Testis (tissue), 2 donors: ENCODE measurements at regions not wholly inside any gene's neighbourhood (a gene's known extent, or its start where the extent isn't known, plus 50 kb on each side); places are given as distances from the start of the nearest gene placed in this dataset.

Experiments used
- DNase-seq: peaks from one replicate; pipeline ENCODE4 v3.0.0-alpha.2; 2019
- H3K27ac ChIP-seq, 2 donors: fragments of 200-600 bp; sonication (generic); one replicate each; pipeline ENCODE4 v1.5.1; 2019
- H3K27me3 ChIP-seq: fragments of 200-600 bp; sonication (generic); one replicate; pipeline ENCODE4 v1.5.1; 2019
- H3K36me3 ChIP-seq: fragments of 200-600 bp; sonication (generic); one replicate; pipeline ENCODE4 v1.5.1; 2017; ENCODE audit warnings: low read depth; ENCODE audit errors: missing control alignments
- H3K4me1 ChIP-seq: fragments of 200-600 bp; sonication (generic); one replicate; pipeline ENCODE4 v1.5.1; 2019
- H3K4me3 ChIP-seq, 2 donors: fragments of 200-600 bp; sonication (generic); one replicate each; pipeline ENCODE4 v1.5.1; 2017 to 2019
- H3K9me3 ChIP-seq: fragments of 200-600 bp; sonication (generic); one replicate; pipeline ENCODE4 v1.5.1; 2017
- POLR2A ChIP-seq: fragments of 450-650 bp; IDR thresholded peaks from one replicate; pipeline ENCODE4 v1.6.1; 2017; ENCODE audit warnings: antibody characterized with exemption, mild to moderate bottlenecking, moderate library complexity
- WGBS, 2 donors: methylation state at CpG; one replicate each; pipeline ENCODE4 v1.1.5; 2018; 5-methylcytosine and 5-hydroxymethylcytosine counted together
- intact Hi-C: fragments of 100-400 bp; cut with DNase I; formaldehyde crosslinking; loops from one replicate; pipeline ENCODE4 v1.15.1; 2023; ENCODE audit warnings: low total_unique reads
- TF ChIP-seq, protein P1 (sequence below), 3 experiments: fragments of 450-650 bp in 2 of 3; fragments of 200-600 bp in 1 of 3; sonication (generic) in 1 of 3; IDR thresholded peaks; one replicate each; pipeline ENCODE4 v1.5.1; 2016 to 2019; ENCODE audit warnings: antibody characterized with exemption in 3 of 3, mild to moderate bottlenecking in 2 of 3, moderate library complexity in 1 of 3

- no peak overlapping the region for H3K4me3 ChIP-seq
- intact Hi-C loops = no loop called here
- H3K9me3 ChIP-seq = no peaks in the 10 kb centered on the region
- H3K27ac ChIP-seq = no peak overlapping the region
- 84 to 93% methylated on average over 2 of the region's 2 CpGs for WGBS, 2 donors
- no peak for DNase-seq
- no peaks in the 10 kb centered on the region for H3K27me3 ChIP-seq
- TF ChIP-seq POLR2A = no peak
- TF ChIP-seq, protein P1, sequence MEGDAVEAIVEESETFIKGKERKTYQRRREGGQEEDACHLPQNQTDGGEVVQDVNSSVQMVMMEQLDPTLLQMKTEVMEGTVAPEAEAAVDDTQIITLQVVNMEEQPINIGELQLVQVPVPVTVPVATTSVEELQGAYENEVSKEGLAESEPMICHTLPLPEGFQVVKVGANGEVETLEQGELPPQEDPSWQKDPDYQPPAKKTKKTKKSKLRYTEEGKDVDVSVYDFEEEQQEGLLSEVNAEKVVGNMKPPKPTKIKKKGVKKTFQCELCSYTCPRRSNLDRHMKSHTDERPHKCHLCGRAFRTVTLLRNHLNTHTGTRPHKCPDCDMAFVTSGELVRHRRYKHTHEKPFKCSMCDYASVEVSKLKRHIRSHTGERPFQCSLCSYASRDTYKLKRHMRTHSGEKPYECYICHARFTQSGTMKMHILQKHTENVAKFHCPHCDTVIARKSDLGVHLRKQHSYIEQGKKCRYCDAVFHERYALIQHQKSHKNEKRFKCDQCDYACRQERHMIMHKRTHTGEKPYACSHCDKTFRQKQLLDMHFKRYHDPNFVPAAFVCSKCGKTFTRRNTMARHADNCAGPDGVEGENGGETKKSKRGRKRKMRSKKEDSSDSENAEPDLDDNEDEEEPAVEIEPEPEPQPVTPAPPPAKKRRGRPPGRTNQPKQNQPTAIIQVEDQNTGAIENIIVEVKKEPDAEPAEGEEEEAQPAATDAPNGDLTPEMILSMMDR (IDR thresholded peaks at IDR 0.05) = no peak
- H3K4me1 ChIP-seq = no peaks in the 10 kb centered on the region
- H3K36me3 ChIP-seq = no peaks in the 10 kb centered on the region
Observed at GRCh38 chr2:19519045-19519444, 160.6 kb upstream of the OSR1 start.

GRCh38 chr2:19507137-19507536, 148.7 kb upstream of the OSR1 start:
- 72 to 77% methylated on average over 2 of the region's 2 CpGs for WGBS, 2 donors
- TF ChIP-seq POLR2A = no peak
- TF ChIP-seq, protein P1 (IDR thresholded peaks at IDR 0.05) = no peak

GRCh38 chr2:19505199-19506136, 147.0 kb upstream of the OSR1 start:
- Histone ChIP-seq H3K27ac (no peak overlapping the region), H3K4me3 (no peak overlapping the region), H3K9me3 (no peaks in the 10 kb centered on the region), H3K27me3 (no peaks in the 10 kb centered on the region), H3K36me3 (no peaks in the 10 kb centered on the region), H3K4me1 (no peaks in the 10 kb centered on the region)
- DNase-seq = no peak
- no peak for TF ChIP-seq POLR2A
- TF ChIP-seq, protein P1 (IDR thresholded peaks at IDR 0.05) = no peak
- intact Hi-C loops = no loop called here
- 40 to 52% methylated on average over 5 of the region's 5 CpGs for WGBS, 2 donors

More at GRCh38 chr2:19507137-19507536, 148.7 kb upstream of the OSR1 start:
- no peak for DNase-seq
- no peaks in the 10 kb centered on the region for H3K4me1 ChIP-seq
- H3K27ac ChIP-seq = no peak overlapping the region
- no peaks in the 10 kb centered on the region for H3K27me3 ChIP-seq
- H3K4me3 ChIP-seq = no peak overlapping the region
- H3K9me3 ChIP-seq = no peaks in the 10 kb centered on the region
- intact Hi-C loops = no loop called here
- no peaks in the 10 kb centered on the region for H3K36me3 ChIP-seq

GRCh38 chr2:19504400-19505198, 146.2 kb upstream of the OSR1 start:
- H3K27me3 ChIP-seq = no peaks in the 10 kb centered on the region
- H3K4me1 ChIP-seq = no peaks in the 10 kb centered on the region
- H3K36me3 ChIP-seq = no peaks in the 10 kb centered on the region
- TF ChIP-seq, protein P1 (IDR thresholded peaks at IDR 0.05) = no peak
- intact Hi-C loops = no loop called here
- H3K9me3 ChIP-seq = no peaks in the 10 kb centered on the region
- WGBS, 2 donors = 70% methylated on average over 5 of the region's 5 CpGs
- no peak overlapping the region for H3K4me3 ChIP-seq
- H3K27ac ChIP-seq = no peak overlapping the region
- no peak for DNase-seq
